ENCODE measurements at regions not wholly inside any gene's neighbourhood (a gene's known extent, or its start where the extent isn't known, plus 50 kb on each side); places are given as distances from the start of the nearest gene placed in this dataset.

DNA sequence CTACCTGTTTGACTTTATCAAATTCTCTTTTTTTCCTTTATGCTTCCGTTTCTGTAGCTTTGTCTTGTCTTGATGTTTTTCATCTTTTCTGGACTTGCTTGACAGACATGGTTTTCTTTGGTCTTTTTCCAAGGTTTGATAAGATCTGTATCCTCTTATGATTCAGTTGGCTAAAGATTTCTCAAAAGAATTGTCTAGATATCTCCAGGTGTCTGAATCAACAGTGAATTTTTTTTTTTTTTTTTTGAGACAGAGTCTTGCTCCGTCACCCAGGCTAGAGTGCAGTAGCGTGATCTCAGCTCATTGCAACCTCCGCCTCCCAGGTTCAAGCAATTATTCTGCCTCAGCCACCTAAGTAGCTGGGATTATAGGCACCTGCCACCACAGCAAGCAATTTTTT is 357.8 kb upstream of the USP9Y start:
- Histone ChIP-seq H3K9me1 (replicated peaks; ENCODE audit: control insufficient read depth, extremely low read depth, insufficient read depth, low read length) (no peaks in the 10 kb centered on the region), H2AFZ (ENCODE audit: low read depth, low read length) (no peak overlapping the region), H3K36me3 (ENCODE audit: control insufficient read depth in 2 of 2, extremely low read depth in 1 of 2, insufficient read depth in 2 of 2, low read length in 2 of 2) (no peaks in the 10 kb centered on the region), H3K9ac (replicated peaks; ENCODE audit: extremely low read depth, insufficient read depth, low read length) (no peak overlapping the region), H3K4me3 (replicated peaks in 1 of 3; ENCODE audit: insufficient read depth in 1 of 3, low read depth in 1 of 3, low read length in 3 of 3) (no peak overlapping the region), H3K4me2 (ENCODE audit: insufficient read depth, low read length) (no peak overlapping the region), H3K4me1 (ENCODE audit: control insufficient read depth, extremely low read depth, insufficient read depth, low read length) (no peaks in the 10 kb centered on the region), H3K9me3 (replicated peaks; ENCODE audit: control insufficient read depth, insufficient read depth, low read length) (no peaks in the 10 kb centered on the region), H4K20me1 (replicated peaks; ENCODE audit: control insufficient read depth, extremely low read depth, insufficient read depth, low read length) (no peaks in the 10 kb centered on the region), H3K79me2 (ENCODE audit: control insufficient read depth, insufficient read depth, low read length) (no peaks in the 10 kb centered on the region), H3K27me3 (ENCODE audit: control insufficient read depth in 2 of 2, insufficient read depth in 2 of 2, low read length in 2 of 2) (no peaks in the 10 kb centered on the region), H3K27ac (ENCODE audit: insufficient read depth, low read depth, low read length) (no peak overlapping the region)
- ChIA-PET CTCF (no interaction called here), POLR2A (no interaction called here)
- dilution Hi-C loops (cut with MboI; ENCODE audit: extremely low pct_ligation_motif_present, low sequenced_read_pairs) (no loop called here), intact Hi-C loops (cut with micrococcal nuclease) (no loop called here)
- DNase-seq (ENCODE audit: low read depth, low spot score) (no peak), FAIRE-seq (no peak)
- no peak for TF ChIP-seq FOS (IDR thresholded peaks at IDR 0.05; ENCODE audit: borderline replicate concordance, insufficient read depth, low read length)
- no peak for TF ChIP-seq EZH2 (IDR thresholded peaks at IDR 0.05; ENCODE audit: borderline replicate concordance, low read depth, low read length, severe bottlenecking)
- TF ChIP-seq, protein P1, sequence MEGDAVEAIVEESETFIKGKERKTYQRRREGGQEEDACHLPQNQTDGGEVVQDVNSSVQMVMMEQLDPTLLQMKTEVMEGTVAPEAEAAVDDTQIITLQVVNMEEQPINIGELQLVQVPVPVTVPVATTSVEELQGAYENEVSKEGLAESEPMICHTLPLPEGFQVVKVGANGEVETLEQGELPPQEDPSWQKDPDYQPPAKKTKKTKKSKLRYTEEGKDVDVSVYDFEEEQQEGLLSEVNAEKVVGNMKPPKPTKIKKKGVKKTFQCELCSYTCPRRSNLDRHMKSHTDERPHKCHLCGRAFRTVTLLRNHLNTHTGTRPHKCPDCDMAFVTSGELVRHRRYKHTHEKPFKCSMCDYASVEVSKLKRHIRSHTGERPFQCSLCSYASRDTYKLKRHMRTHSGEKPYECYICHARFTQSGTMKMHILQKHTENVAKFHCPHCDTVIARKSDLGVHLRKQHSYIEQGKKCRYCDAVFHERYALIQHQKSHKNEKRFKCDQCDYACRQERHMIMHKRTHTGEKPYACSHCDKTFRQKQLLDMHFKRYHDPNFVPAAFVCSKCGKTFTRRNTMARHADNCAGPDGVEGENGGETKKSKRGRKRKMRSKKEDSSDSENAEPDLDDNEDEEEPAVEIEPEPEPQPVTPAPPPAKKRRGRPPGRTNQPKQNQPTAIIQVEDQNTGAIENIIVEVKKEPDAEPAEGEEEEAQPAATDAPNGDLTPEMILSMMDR (IDR thresholded peaks at IDR 0.05; ENCODE audit: extremely low read depth in 1 of 2, insufficient read depth in 1 of 2, low read depth in 1 of 2, low read length in 2 of 2) = no peak
- TF ChIP-seq, protein P2, sequence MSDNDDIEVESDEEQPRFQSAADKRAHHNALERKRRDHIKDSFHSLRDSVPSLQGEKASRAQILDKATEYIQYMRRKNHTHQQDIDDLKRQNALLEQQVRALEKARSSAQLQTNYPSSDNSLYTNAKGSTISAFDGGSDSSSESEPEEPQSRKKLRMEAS (IDR thresholded peaks at IDR 0.05; ENCODE audit: insufficient read depth, insufficient read length) = no peak
- no peak for TF ChIP-seq JUN (IDR thresholded peaks at IDR 0.05; ENCODE audit: borderline replicate concordance, insufficient read depth, insufficient read length, low read depth)
- no peak for TF ChIP-seq MYC (IDR thresholded peaks at IDR 0.05; ENCODE audit: low read depth, low read length)
- no TSS peak for BruUV-seq (replicated peaks)

DNA sequence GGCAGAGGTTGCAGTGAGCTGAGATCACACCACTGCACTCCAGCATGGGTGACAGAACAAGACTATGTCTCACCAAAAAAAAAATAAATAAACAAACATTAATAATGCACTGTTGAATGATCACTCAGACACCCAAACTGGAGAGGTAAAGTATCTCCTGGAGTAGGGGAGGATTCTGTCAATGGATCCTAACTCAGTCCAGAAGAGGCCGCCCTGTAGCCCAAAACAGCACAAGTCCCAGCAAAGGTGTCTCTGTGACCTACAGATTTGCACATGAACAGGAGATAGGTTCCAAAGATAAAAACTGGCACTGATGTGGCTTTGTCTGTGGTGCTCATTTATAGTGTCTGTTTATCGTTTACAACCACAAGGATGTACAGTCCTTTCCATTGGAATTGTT is 352.9 kb upstream of the USP9Y start:
- BruUV-seq (replicated peaks) = no TSS peak
- no peaks in the 10 kb centered on the region for H3K27me3 ChIP-seq (ENCODE audit: control insufficient read depth in 2 of 2, insufficient read depth in 2 of 2, low read length in 2 of 2)
- no peaks in the 10 kb centered on the region for H4K20me1 ChIP-seq (replicated peaks; ENCODE audit: control insufficient read depth, extremely low read depth, insufficient read depth, low read length)
- ChIA-PET CTCF (no interaction called here), POLR2A (no interaction called here)
- no peaks in the 10 kb centered on the region for H3K9me1 ChIP-seq (replicated peaks; ENCODE audit: control insufficient read depth, extremely low read depth, insufficient read depth, low read length)
- H3K79me2 ChIP-seq (ENCODE audit: control insufficient read depth, insufficient read depth, low read length) = no peaks in the 10 kb centered on the region
- intact Hi-C loops (cut with micrococcal nuclease) = no loop called here
- FAIRE-seq (no peak), DNase-seq (ENCODE audit: low read depth, low spot score) (no peak)
- no peaks in the 10 kb centered on the region for H3K36me3 ChIP-seq (ENCODE audit: control insufficient read depth in 2 of 2, extremely low read depth in 1 of 2, insufficient read depth in 2 of 2, low read length in 2 of 2)
- no peak overlapping the region for H3K9ac ChIP-seq (replicated peaks; ENCODE audit: extremely low read depth, insufficient read depth, low read length)
- no peak overlapping the region for H2AFZ ChIP-seq (ENCODE audit: low read depth, low read length)
- no peak overlapping the region for H3K4me3 ChIP-seq (replicated peaks in 1 of 3; ENCODE audit: insufficient read depth in 1 of 3, low read depth in 1 of 3, low read length in 3 of 3)
- H3K9me3 ChIP-seq (replicated peaks; ENCODE audit: control insufficient read depth, insufficient read depth, low read length) = no peaks in the 10 kb centered on the region
- TF ChIP-seq, protein P2 (IDR thresholded peaks at IDR 0.05; ENCODE audit: insufficient read depth, insufficient read length) = no peak
- TF ChIP-seq POLR2AphosphoS5 (IDR thresholded peaks at IDR 0.05; ENCODE audit: insufficient read depth, low read depth, low read length) = no peak
- TF ChIP-seq, protein P1 (IDR thresholded peaks at IDR 0.05; ENCODE audit: extremely low read depth in 1 of 2, insufficient read depth in 1 of 2, low read depth in 1 of 2, low read length in 2 of 2) = no peak
- no peak for TF ChIP-seq FOS (IDR thresholded peaks at IDR 0.05; ENCODE audit: borderline replicate concordance, insufficient read depth, low read length)
- TF ChIP-seq MYC (IDR thresholded peaks at IDR 0.05; ENCODE audit: low read depth, low read length) = no peak
- no peak for TF ChIP-seq POLR2A (IDR thresholded peaks at IDR 0.05; ENCODE audit: low read depth, low read length)
- no peak for TF ChIP-seq JUN (IDR thresholded peaks at IDR 0.05; ENCODE audit: borderline replicate concordance, insufficient read depth, insufficient read length, low read depth)
- TF ChIP-seq GATA2 (IDR thresholded peaks at IDR 0.05; ENCODE audit: insufficient read depth, insufficient read length, low read depth, low read length) = no peak
- TF ChIP-seq EZH2 (IDR thresholded peaks at IDR 0.05; ENCODE audit: borderline replicate concordance, low read depth, low read length, severe bottlenecking) = no peak
- H3K4me2 ChIP-seq (ENCODE audit: insufficient read depth, low read length) = no peak overlapping the region
- H3K27ac ChIP-seq (ENCODE audit: insufficient read depth, low read depth, low read length) = no peak overlapping the region
- no peaks in the 10 kb centered on the region for H3K4me1 ChIP-seq (ENCODE audit: control insufficient read depth, extremely low read depth, insufficient read depth, low read length)
- dilution Hi-C loops (cut with MboI; ENCODE audit: extremely low pct_ligation_motif_present, low sequenced_read_pairs) = no loop called here

Data from endothelial cell of umbilical vein (primary cell).